ENCODE measurements at regions not wholly inside any gene's neighbourhood (a gene's known extent, or its start where the extent isn't known, plus 50 kb on each side); places are given as distances from the start of the nearest gene placed in this dataset.

- H3K4me1 Mint-ChIP-seq: no peaks in the 10 kb centered on the region
These were observed 488.5 kb downstream of the EIPR1 start for GRCh38 chr2:2889141-2889540.

GRCh38 chr2:2887772-2888387, 489.7 kb downstream of the EIPR1 start:
- ATAC-seq (ENCODE audit: low read depth): no peak
- CTCF ChIA-PET: no interaction called here
- intact Hi-C loops (cut with micrococcal nuclease): no loop called here
- no peak for DNase-seq
- H3K36me3 Mint-ChIP-seq (ENCODE audit: low read depth): no peaks in the 10 kb centered on the region
- H3K9me3 Mint-ChIP-seq: peaks cover 1% of the 10 kb centered on the region
- H3K27me3 Mint-ChIP-seq: peaks cover 3% of the 10 kb centered on the region
- POLR2A ChIA-PET: no interaction called here
- no peak for TF ChIP-seq CTCF (IDR thresholded peaks at IDR 0.05)
- H3K4me1 Mint-ChIP-seq: no peaks in the 10 kb centered on the region
- no peak overlapping the region for H3K4me3 Mint-ChIP-seq
- no peak overlapping the region for H3K27ac Mint-ChIP-seq

More at GRCh38 chr2:2889141-2889540, 488.5 kb downstream of the EIPR1 start:
- H3K36me3 Mint-ChIP-seq (ENCODE audit: low read depth): no peaks in the 10 kb centered on the region
- peaks cover 3% of the 10 kb centered on the region for H3K27me3 Mint-ChIP-seq
- ChIA-PET POLR2A (no interaction called here), CTCF (no interaction called here)
- no peak overlapping the region for H3K27ac Mint-ChIP-seq
- intact Hi-C loops (cut with micrococcal nuclease): no loop called here
- no peaks in the 10 kb centered on the region for H3K9me3 Mint-ChIP-seq
- H3K4me3 Mint-ChIP-seq: no peak overlapping the region
- ATAC-seq (ENCODE audit: low read depth): no peak
- no peak for TF ChIP-seq CTCF (IDR thresholded peaks at IDR 0.05)
- DNase-seq: no peak

GRCh38 chr2:2886922-2887321, 490.7 kb downstream of the EIPR1 start:
- TF ChIP-seq CTCF (IDR thresholded peaks at IDR 0.05): no peak
- Mint-ChIP-seq H3K36me3 (ENCODE audit: low read depth) (no peaks in the 10 kb centered on the region), H3K9me3 (peaks cover 3% of the 10 kb centered on the region), H3K4me1 (no peaks in the 10 kb centered on the region), H3K4me3 (no peak overlapping the region), H3K27ac (no peak overlapping the region), H3K27me3 (peaks cover 3% of the 10 kb centered on the region)
- intact Hi-C loops (cut with micrococcal nuclease): no loop called here
- ATAC-seq (ENCODE audit: low read depth) (no peak), DNase-seq (no peak)
- ChIA-PET CTCF (no interaction called here), POLR2A (no interaction called here)

GRCh38 chr2:2881499-2881898, 496.1 kb downstream of the EIPR1 start:
- intact Hi-C loops (cut with micrococcal nuclease): no loop called here
- Mint-ChIP-seq H3K9me3 (peaks cover 3% of the 10 kb centered on the region), H3K36me3 (ENCODE audit: low read depth) (no peaks in the 10 kb centered on the region), H3K27ac (no peak overlapping the region), H3K4me3 (no peak overlapping the region), H3K27me3 (no peaks in the 10 kb centered on the region), H3K4me1 (peaks cover 21% of the 10 kb centered on the region)
- ChIA-PET CTCF (no interaction called here), POLR2A (no interaction called here)
- DNase-seq: no peak
- TF ChIP-seq CTCF (IDR thresholded peaks at IDR 0.05): no peak
- no peak for ATAC-seq (ENCODE audit: low read depth)

GRCh38 chr2:2880938-2881337, 496.7 kb downstream of the EIPR1 start:
- intact Hi-C loops (cut with micrococcal nuclease): no loop called here
- DNase-seq: no peak
- no peaks in the 10 kb centered on the region for H3K36me3 Mint-ChIP-seq (ENCODE audit: low read depth)
- no peaks in the 10 kb centered on the region for H3K27me3 Mint-ChIP-seq
- H3K9me3 Mint-ChIP-seq: peaks cover 3% of the 10 kb centered on the region
- TF ChIP-seq CTCF (IDR thresholded peaks at IDR 0.05): no peak
- ChIA-PET POLR2A (no interaction called here), CTCF (no interaction called here)
- H3K27ac Mint-ChIP-seq: no peak overlapping the region
- no peak for ATAC-seq (ENCODE audit: low read depth)
- H3K4me3 Mint-ChIP-seq: no peak overlapping the region
- peaks cover 21% of the 10 kb centered on the region for H3K4me1 Mint-ChIP-seq
